ENCODE measurements at regions not wholly inside any gene's neighbourhood (a gene's known extent, or its start where the extent isn't known, plus 50 kb on each side); places are given as distances from the start of the nearest gene placed in this dataset.
"Not testable (repeated sequence)": the region's sequence is repeated elsewhere in the genome, so short reads cannot be mapped to it uniquely, and the experiment has no call there.

GRCh38 chr11:89633135-89633705 is 76.9 kb upstream of the TRIM77 start:
- H3K36me3 ChIP-seq, result no peaks in the 10 kb centered on the region
- H4K20me1 ChIP-seq (ENCODE audit: low read depth), result no peaks in the 10 kb centered on the region
- H3K79me2 ChIP-seq (ENCODE audit: low read depth), result no peaks in the 10 kb centered on the region
- no peak overlapping the region for H3K4me3 ChIP-seq
- H3K4me1 ChIP-seq, result no peaks in the 10 kb centered on the region
- DNase-seq (ENCODE audit: low spot score), result no peak
- H3K27ac ChIP-seq, result no peak overlapping the region
- Mint-ChIP-seq H3K27ac (no peak overlapping the region), H3K27me3 (ENCODE audit: insufficient read depth, low read depth) (no peaks in the 10 kb centered on the region), H3K4me1 (peaks cover 7% of the 10 kb centered on the region), H3K9me3 (no peaks in the 10 kb centered on the region), H3K36me3 (no peaks in the 10 kb centered on the region), H3K4me3 (no peak overlapping the region)
- TF ChIP-seq EZH2phosphoT487 (IDR thresholded peaks at IDR 0.05) (no peak), EZH2 (IDR thresholded peaks at IDR 0.05) (no peak), CTCF (IDR thresholded peaks at IDR 0.05) (no peak)
- H2AFZ ChIP-seq (replicated peaks), result no peak overlapping the region
- no peaks in the 10 kb centered on the region for H3K9me3 ChIP-seq (ENCODE audit: low read depth)
- no peaks in the 10 kb centered on the region for H3F3A ChIP-seq (ENCODE audit: low read depth)
- H3K4me2 ChIP-seq, result no peak overlapping the region
- H3K27me3 ChIP-seq, result no peaks in the 10 kb centered on the region
- no peak overlapping the region for H3K9ac ChIP-seq

DNA sequence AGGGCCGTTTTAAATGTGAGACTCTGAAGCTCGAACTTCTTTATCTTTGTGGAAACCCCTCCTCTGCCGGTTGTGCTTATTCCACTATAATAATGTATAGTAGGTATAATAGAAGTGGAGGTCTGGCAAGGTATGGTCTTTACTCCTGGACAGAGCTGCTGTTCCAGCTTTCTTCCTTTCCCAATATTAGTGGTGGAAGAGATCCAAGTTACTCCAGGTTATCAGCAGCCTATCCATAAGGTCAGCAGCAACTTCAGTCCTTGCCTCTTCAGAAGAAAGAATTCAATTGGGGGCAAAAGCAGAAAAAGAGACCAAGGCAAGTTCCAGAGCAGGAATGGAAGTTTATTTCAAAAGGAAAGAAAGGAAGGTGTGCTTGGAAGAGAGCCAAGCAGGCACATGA is 69.3 kb upstream of the TRIM77 start:
- H3K27me3 ChIP-seq; H3K9ac ChIP-seq; H3K9me3 Mint-ChIP-seq; H3K27ac ChIP-seq; H2AFZ ChIP-seq (replicated peaks); H4K20me1 ChIP-seq (ENCODE audit: low read depth); H3K4me3 ChIP-seq; H3K79me2 ChIP-seq (ENCODE audit: low read depth); H3K27ac Mint-ChIP-seq; H3K9me3 ChIP-seq (ENCODE audit: low read depth); H3K4me2 ChIP-seq; H3K4me3 Mint-ChIP-seq; DNase-seq (ENCODE audit: low spot score); H3K4me1 ChIP-seq; H3F3A ChIP-seq (ENCODE audit: low read depth); H3K36me3 ChIP-seq; H3K27me3 Mint-ChIP-seq (ENCODE audit: insufficient read depth, low read depth); H3K36me3 Mint-ChIP-seq: not testable (repeated sequence)
- H3K4me1 Mint-ChIP-seq, result peaks cover 11% of the 10 kb centered on the region

- not testable (repeated sequence) for H3K4me3 ChIP-seq; H3K9me3 Mint-ChIP-seq; H3K36me3 ChIP-seq; H3K4me1 ChIP-seq; H3K27ac ChIP-seq; H3K9me3 ChIP-seq (ENCODE audit: low read depth); H3K27ac Mint-ChIP-seq; H4K20me1 ChIP-seq (ENCODE audit: low read depth); H3K79me2 ChIP-seq (ENCODE audit: low read depth); H3K4me1 Mint-ChIP-seq; H3K27me3 Mint-ChIP-seq (ENCODE audit: insufficient read depth, low read depth); H3K4me2 ChIP-seq; H3K4me3 Mint-ChIP-seq; H2AFZ ChIP-seq (replicated peaks); H3K36me3 Mint-ChIP-seq; DNase-seq (ENCODE audit: low spot score); H3K27me3 ChIP-seq; H3K9ac ChIP-seq; H3F3A ChIP-seq (ENCODE audit: low read depth)
These were observed 61.9 kb upstream of the TRIM77 start for GRCh38 chr11:89648232-89648631.

DNA sequence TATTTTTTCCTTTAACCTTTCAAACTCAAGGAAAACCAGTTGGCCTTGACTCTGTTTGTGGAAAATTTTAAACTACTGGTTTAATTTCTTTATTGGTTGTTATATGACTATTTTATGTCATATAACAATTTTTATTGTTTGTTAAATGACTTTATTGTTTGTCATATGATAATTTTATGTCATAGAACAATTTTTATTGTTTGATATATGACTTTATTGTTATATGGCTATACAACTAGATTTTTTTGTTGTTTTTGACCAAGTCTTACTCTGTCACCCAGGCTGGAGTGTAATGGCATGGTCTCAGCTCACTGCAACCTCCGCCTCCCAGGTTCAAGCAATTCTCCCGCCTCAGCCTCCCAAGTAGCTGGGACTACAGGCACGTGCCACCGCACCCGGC is 61.1 kb upstream of the TRIM77 start:
- not testable (repeated sequence) for DNase-seq (ENCODE audit: low spot score); H2AFZ ChIP-seq (replicated peaks); H3K9me3 ChIP-seq (ENCODE audit: low read depth); H3K4me1 ChIP-seq; H3K9me3 Mint-ChIP-seq; H3K79me2 ChIP-seq (ENCODE audit: low read depth); H3K27me3 Mint-ChIP-seq (ENCODE audit: insufficient read depth, low read depth); H3K4me3 ChIP-seq; H3K36me3 ChIP-seq; H3K4me3 Mint-ChIP-seq; H3K27ac ChIP-seq; H3F3A ChIP-seq (ENCODE audit: low read depth); H3K9ac ChIP-seq; H4K20me1 ChIP-seq (ENCODE audit: low read depth); H3K27me3 ChIP-seq; H3K4me2 ChIP-seq; H3K36me3 Mint-ChIP-seq; H3K27ac Mint-ChIP-seq; H3K4me1 Mint-ChIP-seq

DNA sequence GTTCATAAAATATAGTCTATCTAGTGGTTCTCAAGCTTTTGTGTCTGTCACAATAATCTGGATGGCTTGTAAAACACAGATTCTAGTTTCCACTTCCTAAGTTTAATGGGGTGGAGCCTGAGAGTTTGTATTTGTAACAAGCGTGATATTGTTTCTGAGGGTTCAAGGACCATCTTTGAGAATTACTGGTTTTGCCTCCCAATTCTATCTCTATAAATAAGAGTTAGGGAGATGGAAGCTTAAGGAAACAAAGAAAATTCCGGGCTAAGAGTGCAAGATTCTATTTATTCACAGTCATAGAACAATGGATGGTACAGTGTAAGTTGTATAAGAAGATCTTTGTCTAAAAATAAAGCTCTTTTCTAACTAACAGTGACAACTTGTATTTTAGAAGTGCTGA is 55.4 kb upstream of the TRIM77 start:
- not testable (repeated sequence) for H3K9me3 ChIP-seq (ENCODE audit: low read depth); H3K4me2 ChIP-seq; H3K79me2 ChIP-seq (ENCODE audit: low read depth); H4K20me1 ChIP-seq (ENCODE audit: low read depth); H3K36me3 ChIP-seq; H3K9ac ChIP-seq; H2AFZ ChIP-seq (replicated peaks); H3K4me3 ChIP-seq; H3K27me3 ChIP-seq; DNase-seq (ENCODE audit: low spot score); H3K27me3 Mint-ChIP-seq (ENCODE audit: insufficient read depth, low read depth); H3K36me3 Mint-ChIP-seq; H3K9me3 Mint-ChIP-seq; H3K4me1 Mint-ChIP-seq; H3K27ac Mint-ChIP-seq; H3F3A ChIP-seq (ENCODE audit: low read depth); H3K4me1 ChIP-seq; H3K27ac ChIP-seq; H3K4me3 Mint-ChIP-seq

GRCh38 chr11:89658767-89659166 is 51.3 kb upstream of the TRIM77 start:
- not testable (repeated sequence) for H3K27ac ChIP-seq; H3K27ac Mint-ChIP-seq; H3F3A ChIP-seq (ENCODE audit: low read depth); H3K4me3 Mint-ChIP-seq; H3K79me2 ChIP-seq (ENCODE audit: low read depth); H2AFZ ChIP-seq (replicated peaks); H3K4me1 Mint-ChIP-seq; H3K9ac ChIP-seq; H3K4me2 ChIP-seq; H3K27me3 Mint-ChIP-seq (ENCODE audit: insufficient read depth, low read depth); H4K20me1 ChIP-seq (ENCODE audit: low read depth); H3K9me3 Mint-ChIP-seq; H3K4me1 ChIP-seq; H3K27me3 ChIP-seq; H3K36me3 Mint-ChIP-seq; H3K9me3 ChIP-seq (ENCODE audit: low read depth); H3K36me3 ChIP-seq; DNase-seq (ENCODE audit: low spot score); H3K4me3 ChIP-seq

GRCh38 chr11:89659414-89659813 is 50.7 kb upstream of the TRIM77 start:
- H3K9ac ChIP-seq; H3K79me2 ChIP-seq (ENCODE audit: low read depth); H3K4me1 Mint-ChIP-seq; H3K4me3 Mint-ChIP-seq; H3K27ac Mint-ChIP-seq; H3K9me3 Mint-ChIP-seq; H2AFZ ChIP-seq (replicated peaks); H3K27ac ChIP-seq; H3K27me3 Mint-ChIP-seq (ENCODE audit: insufficient read depth, low read depth); H3K4me1 ChIP-seq; H3F3A ChIP-seq (ENCODE audit: low read depth); H3K36me3 ChIP-seq; H3K4me2 ChIP-seq; H4K20me1 ChIP-seq (ENCODE audit: low read depth); H3K36me3 Mint-ChIP-seq; DNase-seq (ENCODE audit: low spot score); H3K9me3 ChIP-seq (ENCODE audit: low read depth); H3K27me3 ChIP-seq; H3K4me3 ChIP-seq: not testable (repeated sequence)
